Endothelial cell of umbilical vein (primary cell): ENCODE measurements at regions not wholly inside any gene's neighbourhood (a gene's known extent, or its start where the extent isn't known, plus 50 kb on each side); places are given as distances from the start of the nearest gene placed in this dataset.

Source experiments
- BruUV-seq: library from RNA; stranded (reverse); fragments of 400-500 nt; replicated peaks from 2 replicates; lab custom pipeline; 2021; lab: Mats Ljungman, UMichigan
- CTCF ChIA-PET: fragments of 300-600, 350-600 bp; sonication (Branson Sonifier 250); formaldehyde crosslinking; loops from one replicate; lab custom pipeline; 2021; ENCODE audit warnings: antibody characterized with exemption, inconsistent platforms; lab: Charles Lee
- POLR2A ChIA-PET: fragments of 300-600, 350-600 bp; sonication (Branson Sonifier 250); formaldehyde crosslinking; loops from one replicate; lab custom pipeline; 2021; ENCODE audit warnings: antibody characterized with exemption, inconsistent platforms; lab: Charles Lee
- DNase-seq: peaks from one replicate; pipeline ENCODE4 v3.0.0-alpha.2; 2011; ENCODE audit warnings: low read depth, low spot score
- FAIRE-seq: peaks from 2 replicates; lab custom pipeline; 2011; peaks lifted over from hg19 to GRCh38; lab: Jason Lieb, UNC
- H2AFZ ChIP-seq: 2 replicates; pipeline ENCODE4 v1.6.0; 2012; ENCODE audit warnings: low read depth, low read length, control low read depth, inconsistent platforms
- H3K27ac ChIP-seq: 2 replicates; pipeline ENCODE4 v1.5.1; 2011; ENCODE audit warnings: low read depth, mild to moderate bottlenecking, control low read depth, low read length, moderate library complexity; ENCODE audit not compliant: insufficient read depth
- H3K27me3 ChIP-seq, 2 experiments: 2 replicates each; pipeline versions ENCODE4 v1.6.0 to v1.6.1; 2011; ENCODE audit warnings: low read length in 2 of 2, mixed read lengths in 1 of 2; ENCODE audit not compliant: control insufficient read depth in 2 of 2, insufficient read depth in 2 of 2
- H3K36me3 ChIP-seq, 2 experiments: 2 replicates in 1 of 2; 3 replicates in 1 of 2; pipeline ENCODE4 v1.5.1; 2011; ENCODE audit warnings: low read length in 2 of 2, mild to moderate bottlenecking in 1 of 2, moderate library complexity in 1 of 2; ENCODE audit not compliant: control insufficient read depth in 2 of 2, insufficient read depth in 2 of 2; ENCODE audit errors: extremely low read depth in 1 of 2
- H3K4me1 ChIP-seq: 3 replicates; pipeline ENCODE4 v1.5.1; 2011; ENCODE audit warnings: mild to moderate bottlenecking, low read length; ENCODE audit not compliant: control insufficient read depth, insufficient read depth; ENCODE audit errors: extremely low read depth
- H3K4me2 ChIP-seq: 2 replicates; pipeline ENCODE4 v1.6.1; 2011; ENCODE audit warnings: low read length, control low read depth, mixed read lengths; ENCODE audit not compliant: insufficient read depth
- H3K4me3 ChIP-seq, 3 experiments: fragments of 200-600 bp in 1 of 3; sonication (generic), shearing (Covaris generic) in 1 of 3; replicated peaks in 1 of 3; 2 replicates each; pipeline ENCODE4 v1.5.1; 2011 to 2016; ENCODE audit warnings: control low read depth in 3 of 3, low read length in 3 of 3, mild to moderate bottlenecking in 2 of 3, inconsistent platforms in 1 of 3, low read depth in 1 of 3, moderate library complexity in 1 of 3; ENCODE audit not compliant: insufficient read depth in 1 of 3
- H3K79me2 ChIP-seq: 2 replicates; pipeline ENCODE4 v1.6.0; 2012; ENCODE audit warnings: low read length, inconsistent platforms; ENCODE audit not compliant: control insufficient read depth, insufficient read depth
- H3K9ac ChIP-seq: replicated peaks from 2 replicates; pipeline ENCODE3; 2011; ENCODE audit warnings: low read length, control low read depth; ENCODE audit not compliant: insufficient read depth; ENCODE audit errors: extremely low read depth
- H3K9me1 ChIP-seq: replicated peaks from 3 replicates; pipeline ENCODE4 v1.6.0; 2011; ENCODE audit warnings: mild to moderate bottlenecking, low read length; ENCODE audit not compliant: control insufficient read depth, insufficient read depth; ENCODE audit errors: extremely low read depth
- H3K9me3 ChIP-seq: replicated peaks from 2 replicates; pipeline ENCODE4 v1.5.1; 2012; ENCODE audit warnings: low read length, inconsistent platforms; ENCODE audit not compliant: control insufficient read depth, insufficient read depth
- H4K20me1 ChIP-seq: replicated peaks from 2 replicates; pipeline ENCODE3; 2011; ENCODE audit warnings: mild to moderate bottlenecking, low read length; ENCODE audit not compliant: control insufficient read depth, insufficient read depth; ENCODE audit errors: extremely low read depth
- CTCF ChIP-seq, 2 donors: IDR thresholded peaks; 1 replicate in 1 of 2; 2 replicates in 1 of 2; pipeline ENCODE4 v1.5.1; 2011; ENCODE audit warnings: low read length in 2 of 2, mild to moderate bottlenecking in 2 of 2, moderate library complexity in 2 of 2, control low read depth in 1 of 2, inconsistent platforms in 1 of 2, low read depth in 1 of 2; ENCODE audit not compliant: insufficient read depth in 1 of 2; ENCODE audit errors: extremely low read depth in 1 of 2
- EZH2 ChIP-seq: IDR thresholded peaks from 2 replicates; pipeline ENCODE4 v1.6.1; 2012; ENCODE audit warnings: borderline replicate concordance, low read depth, mild to moderate bottlenecking, moderate library complexity, low read length, inconsistent platforms; ENCODE audit not compliant: severe bottlenecking
- FOS ChIP-seq: IDR thresholded peaks from 2 replicates; pipeline ENCODE4 v1.6.1; 2011; ENCODE audit warnings: mild to moderate bottlenecking, low read length, moderate library complexity, borderline replicate concordance; ENCODE audit not compliant: insufficient read depth
- GATA2 ChIP-seq: IDR thresholded peaks from 2 replicates; pipeline ENCODE4 v1.7.0; 2011; ENCODE audit warnings: low read depth, mild to moderate bottlenecking, moderate library complexity, mixed read lengths, low read length; ENCODE audit not compliant: insufficient read length, insufficient read depth
- JUN ChIP-seq: IDR thresholded peaks from 2 replicates; pipeline ENCODE4 v1.6.1; 2011; ENCODE audit warnings: borderline replicate concordance, low read depth; ENCODE audit not compliant: insufficient read length, insufficient read depth
- MAX ChIP-seq: IDR thresholded peaks from 2 replicates; pipeline ENCODE4 v1.6.1; 2011; ENCODE audit not compliant: insufficient read depth, insufficient read length
- MYC ChIP-seq: IDR thresholded peaks from one replicate; pipeline ENCODE4 v1.6.1; 2011; ENCODE audit warnings: mild to moderate bottlenecking, low read depth, low read length
- POLR2A ChIP-seq: IDR thresholded peaks from 2 replicates; pipeline ENCODE4 v1.6.1; 2012; ENCODE audit warnings: low read depth, mild to moderate bottlenecking, control low read depth, low read length
- POLR2AphosphoS5 ChIP-seq: IDR thresholded peaks from 2 replicates; pipeline ENCODE4 v1.6.1; 2012; ENCODE audit warnings: low read depth, mild to moderate bottlenecking, control low read depth, low read length, moderate library complexity; ENCODE audit not compliant: insufficient read depth
- dilution Hi-C: fragments of 300-500 bp; cut with MboI; formaldehyde crosslinking; loops from one replicate; pipeline ENCODE4 v1.15.0; 2019; ENCODE audit warnings: low sequenced_read_pairs; ENCODE audit not compliant: extremely low pct_ligation_motif_present
- intact Hi-C: fragments of 100-400 bp; cut with micrococcal nuclease; formaldehyde crosslinking; loops from one replicate; pipeline ENCODE4 v1.10.0; 2022

GRCh38 chr12:105610459-105610858 lies 280.0 kb downstream of the C12orf75 start:
- no peak overlapping the region for H3K27ac ChIP-seq
- BruUV-seq = no TSS peak
- no peak overlapping the region for H3K4me3 ChIP-seq
- CTCF ChIA-PET = no interaction called here
- no peak overlapping the region for H3K9ac ChIP-seq
- no peaks in the 10 kb centered on the region for H3K4me1 ChIP-seq
- no peaks in the 10 kb centered on the region for H3K36me3 ChIP-seq
- intact Hi-C loops = no loop called here
- no peaks in the 10 kb centered on the region for H3K79me2 ChIP-seq
- DNase-seq = no peak
- TF ChIP-seq MAX (no peak), GATA2 (no peak), FOS (no peak), POLR2AphosphoS5 (no peak)
- dilution Hi-C loops = no loop called here
- H3K9me3 ChIP-seq = no peaks in the 10 kb centered on the region
- H4K20me1 ChIP-seq = no peaks in the 10 kb centered on the region
- H2AFZ ChIP-seq = no peak overlapping the region
- no peak overlapping the region for H3K4me2 ChIP-seq
- H3K9me1 ChIP-seq = no peaks in the 10 kb centered on the region
- H3K27me3 ChIP-seq = no peaks in the 10 kb centered on the region
- FAIRE-seq = no peak
- POLR2A ChIA-PET = no interaction called here

- Histone ChIP-seq H3K4me2 (no peak overlapping the region), H3K27ac (no peak overlapping the region), H3K4me3 (no peak overlapping the region), H2AFZ (no peak overlapping the region), H4K20me1 (no peaks in the 10 kb centered on the region), H3K79me2 (no peaks in the 10 kb centered on the region), H3K36me3 (no peaks in the 10 kb centered on the region), H3K9ac (no peak overlapping the region), H3K9me3 (no peaks in the 10 kb centered on the region), H3K4me1 (no peaks in the 10 kb centered on the region), H3K27me3 (no peaks in the 10 kb centered on the region), H3K9me1 (no peaks in the 10 kb centered on the region)
- TF ChIP-seq EZH2 (no peak), POLR2AphosphoS5 (no peak), MAX (no peak), CTCF (IDR thresholded peaks at IDR 0.05; ENCODE audit: extremely low read depth in 1 of 2, insufficient read depth in 1 of 2, low read depth in 1 of 2, low read length in 2 of 2) (no peak), POLR2A (no peak), GATA2 (no peak), JUN (no peak), MYC (no peak), FOS (no peak)
- CTCF ChIA-PET = interaction anchor here (1.4 to 1.9 kb wide), 3 partner anchors 11 to 538 kb away, joined by 4 read pairs; no protein-coding TSS in a partner anchor
- intact Hi-C loops (no loop called here), dilution Hi-C loops (no loop called here)
- DNase-seq (no peak), FAIRE-seq (no peak)
- POLR2A ChIA-PET = no interaction called here
- BruUV-seq = no TSS peak
Measured at GRCh38 chr12:105611340-105611739, 280.8 kb downstream of the C12orf75 start.
